HG02884 (cell line): ENCODE measurements at regions not wholly inside any gene's neighbourhood (a gene's known extent, or its start where the extent isn't known, plus 50 kb on each side); places are given as distances from the start of the nearest gene placed in this dataset.
A peak's percentile ranks its signal among the peaks of the same experiment; 100 is the strongest.

Source experiments
- ATAC-seq: cut with Tn5 transposase; IDR thresholded peaks from one replicate; pipeline ENCODE4 v1.9.1; 2021; ENCODE audit warnings: mild to moderate bottlenecking, moderate library complexity; ENCODE audit not compliant: unreplicated experiment

GRCh38 chr1:14511796-14512585 is 86.5 kb upstream of the KAZN start:
- ATAC-seq: no peak

GRCh38 chr1:14513111-14513510 is 85.4 kb upstream of the KAZN start:
- no peak for ATAC-seq

GRCh38 chr1:14514739-14515138 is 83.7 kb upstream of the KAZN start:
- ATAC-seq: no peak

GRCh38 chr1:14516974-14517840 is 81.3 kb upstream of the KAZN start:
- peak; percentile 38 for ATAC-seq

GRCh38 chr1:14517841-14518180 is 80.7 kb upstream of the KAZN start:
- ATAC-seq: no peak

GRCh38 chr1:14519976-14520375 is 78.5 kb upstream of the KAZN start:
- no peak for ATAC-seq

GRCh38 chr1:14520514-14521163 is 77.8 kb upstream of the KAZN start:
- ATAC-seq: no peak

GRCh38 chr1:14521622-14522021 is 76.9 kb upstream of the KAZN start:
- ATAC-seq: no peak

GRCh38 chr1:14522077-14522925 is 76.2 kb upstream of the KAZN start:
- no peak for ATAC-seq

- ATAC-seq: no peak
These were observed 75.6 kb upstream of the KAZN start for GRCh38 chr1:14522926-14523241.

- ATAC-seq: no peak
These were observed 73.5 kb upstream of the KAZN start for GRCh38 chr1:14524826-14525636.

GRCh38 chr1:14529475-14529874 is 69.0 kb upstream of the KAZN start:
- no peak for ATAC-seq

GRCh38 chr1:14531519-14531918 is 67.0 kb upstream of the KAZN start:
- no peak for ATAC-seq

- no peak for ATAC-seq
These were observed 62.7 kb upstream of the KAZN start for GRCh38 chr1:14535619-14536355.

- ATAC-seq: no peak
These were observed 60.1 kb upstream of the KAZN start for GRCh38 chr1:14538335-14538734.

GRCh38 chr1:14539309-14539708 is 59.2 kb upstream of the KAZN start:
- ATAC-seq: no peak

- ATAC-seq: no peak
These were observed 58.4 kb upstream of the KAZN start for GRCh38 chr1:14539953-14540563.

- ATAC-seq: no peak
These were observed 57.1 kb upstream of the KAZN start for GRCh38 chr1:14541348-14541747.
